GM12891 (cell line): ENCODE measurements at regions not wholly inside any gene's neighbourhood (a gene's known extent, or its start where the extent isn't known, plus 50 kb on each side); places are given as distances from the start of the nearest gene placed in this dataset.

Source experiments
- DNase-seq: peaks from one replicate; pipeline ENCODE4 v3.0.0; 2011; ENCODE audit warnings: low spot score; ENCODE audit not compliant: insufficient read length
- FAIRE-seq: peaks from 2 replicates; lab custom pipeline; 2011; peaks lifted over from hg19 to GRCh38; lab: Jason Lieb, UNC
- PAX5 ChIP-seq: IDR thresholded peaks from 2 replicates; pipeline ENCODE4 v1.6.1; 2011; ENCODE audit warnings: low read length, moderate library complexity, mild to moderate bottlenecking; ENCODE audit not compliant: insufficient read depth, severe bottlenecking
- POLR2A ChIP-seq: IDR thresholded peaks from 2 replicates; pipeline ENCODE4 v1.6.1; 2011; ENCODE audit warnings: low read depth, low read length, control low read depth
- POLR2AphosphoS5 ChIP-seq: IDR thresholded peaks from 2 replicates; pipeline ENCODE4 v1.6.1; 2011; ENCODE audit warnings: low read depth, low read length, control low read depth
- POU2F2 ChIP-seq: IDR thresholded peaks from 2 replicates; pipeline ENCODE4 v1.6.1; 2011; ENCODE audit warnings: low read depth, mild to moderate bottlenecking, control low read depth, low read length, moderate library complexity
- SPI1 ChIP-seq: IDR thresholded peaks from 2 replicates; pipeline ENCODE4 v1.6.1; 2011; ENCODE audit warnings: low read depth, low read length, control low read depth
- TAF1 ChIP-seq: IDR thresholded peaks from 2 replicates; pipeline ENCODE4 v1.6.1; 2011; ENCODE audit warnings: low read depth, low read length, control low read depth

DNA sequence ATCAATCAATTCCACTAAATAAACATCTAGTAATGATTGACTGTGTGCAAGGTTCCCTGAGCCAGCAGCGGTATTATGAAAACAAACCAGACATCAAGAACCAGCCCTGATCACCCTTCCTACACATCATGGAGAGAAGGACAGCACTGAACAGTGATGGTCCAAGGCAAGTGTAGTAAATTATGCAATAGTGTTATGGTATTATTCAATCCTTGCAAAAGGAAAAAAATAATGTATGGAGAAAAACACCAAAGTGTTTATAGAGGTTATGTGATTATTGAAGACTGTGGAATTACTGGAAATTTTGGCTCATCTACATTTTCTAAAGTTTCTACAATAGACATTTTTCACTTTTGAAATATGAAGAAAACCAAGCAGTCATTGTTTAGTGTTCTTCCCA, 105.3 kb downstream of the RCN1 start:
- TF ChIP-seq POLR2A (no peak), SPI1 (no peak), POU2F2 (no peak)
- DNase-seq = no peak
- no peak for FAIRE-seq

DNA sequence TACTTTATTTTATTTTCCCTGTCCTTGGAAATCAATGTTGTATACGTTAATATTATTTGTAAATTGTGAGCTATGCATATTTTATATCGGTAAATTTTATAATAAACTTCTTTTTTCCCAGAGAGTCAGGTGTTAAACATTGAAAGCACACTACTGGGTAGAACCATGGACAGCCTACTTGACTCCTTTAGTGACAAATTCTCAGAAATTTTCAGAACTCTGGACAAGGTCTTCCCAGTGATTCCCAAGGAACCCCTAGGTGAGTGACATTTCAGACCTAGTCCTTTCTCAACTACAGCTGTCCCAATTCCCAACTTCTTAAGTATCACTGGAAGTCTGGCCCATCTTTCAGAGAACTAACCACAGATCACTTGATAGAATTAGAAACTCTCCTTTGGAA, 107.2 kb downstream of the RCN1 start:
- no peak for FAIRE-seq
- DNase-seq = no peak
- TF ChIP-seq TAF1 (no peak), POLR2AphosphoS5 (no peak), POLR2A (no peak), PAX5 (no peak), SPI1 (no peak), POU2F2 (no peak)

DNA sequence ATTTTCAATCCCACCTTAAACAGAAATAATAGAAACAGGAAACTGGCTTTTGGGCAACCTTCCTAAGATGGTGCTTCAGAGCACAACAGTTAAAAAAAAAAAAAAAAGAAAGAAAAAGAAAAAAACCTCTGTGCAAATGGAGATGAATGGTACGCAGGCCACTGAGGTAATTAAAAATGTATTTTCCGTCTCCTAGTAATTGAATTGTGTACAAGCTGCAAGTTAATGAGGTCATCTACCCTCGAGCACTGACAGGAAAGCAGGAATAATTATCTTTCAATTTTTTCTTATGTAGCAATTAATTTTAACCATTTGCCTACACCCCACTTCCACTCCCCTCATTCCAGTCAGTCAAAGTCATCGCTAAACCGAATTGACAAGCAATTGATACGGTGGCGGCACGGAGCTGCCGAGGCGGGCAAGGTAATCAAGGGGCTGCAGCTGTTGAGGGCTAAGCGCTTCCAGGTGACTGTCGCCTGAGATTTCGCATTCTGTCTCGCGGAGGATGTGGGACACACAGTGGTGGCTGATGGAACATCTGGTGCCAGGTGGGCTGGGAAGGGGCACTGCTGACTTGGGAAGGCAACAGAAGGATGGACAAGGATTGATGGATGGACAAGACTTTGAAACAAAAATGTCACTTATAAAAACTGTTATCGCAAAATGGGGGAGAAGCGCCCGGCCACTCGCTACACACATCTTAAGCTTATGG, 109.4 kb downstream of the RCN1 start:
- FAIRE-seq (no peak), DNase-seq (no peak)

DNA sequence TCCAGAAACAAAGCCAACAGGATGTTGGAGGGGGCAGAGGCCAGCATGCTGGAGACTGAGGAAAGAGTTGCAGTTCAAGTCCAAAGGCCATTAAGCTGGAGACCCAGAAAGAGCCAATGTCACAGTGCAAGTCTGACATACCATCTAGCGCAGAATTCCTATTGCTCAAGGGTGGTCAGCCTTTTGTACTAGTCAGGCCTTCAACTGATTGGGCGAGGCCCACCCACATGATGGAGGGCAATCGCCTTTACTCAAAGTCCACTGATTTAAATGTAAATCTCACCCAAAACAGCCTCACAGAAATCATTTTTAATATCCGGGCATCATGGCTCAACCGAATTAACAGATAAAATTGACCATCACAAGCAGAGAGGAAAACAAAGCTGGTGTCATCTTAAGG, 113.9 kb downstream of the RCN1 start:
- DNase-seq = no peak
- no peak for FAIRE-seq
- no peak for TF ChIP-seq POLR2AphosphoS5
- no peak for TF ChIP-seq POLR2A
- TF ChIP-seq POU2F2 = no peak
- no peak for TF ChIP-seq TAF1
- TF ChIP-seq SPI1 = no peak
- TF ChIP-seq PAX5 = no peak

More for the DNA sequence above, 109.4 kb downstream of the RCN1 start:
- TF ChIP-seq POU2F2 (no peak), TAF1 (no peak), POLR2AphosphoS5 (no peak), PAX5 (no peak), POLR2A (no peak), SPI1 (no peak)

DNA sequence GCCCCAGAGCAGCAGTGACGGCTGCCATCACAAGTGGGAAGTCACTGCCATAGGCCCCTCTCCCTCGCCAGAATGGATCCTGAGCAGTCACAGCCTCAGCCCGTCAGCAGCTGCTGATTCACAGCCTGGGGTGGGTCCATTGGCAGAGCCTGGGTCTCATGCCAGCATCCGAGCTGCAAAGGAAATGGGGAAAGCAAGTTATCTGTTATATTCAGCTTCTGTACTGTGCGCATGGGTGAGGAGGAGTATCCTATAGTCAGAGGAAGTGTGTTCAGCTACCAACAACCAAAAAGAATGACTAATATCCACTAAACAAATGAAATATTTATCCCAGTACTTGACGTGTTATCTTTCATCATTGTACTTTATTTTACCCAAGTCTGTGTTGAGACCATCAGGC, 119.7 kb downstream of the RCN1 start:
- DNase-seq (no peak), FAIRE-seq (no peak)
- TF ChIP-seq TAF1 (no peak), SPI1 (no peak), POLR2AphosphoS5 (no peak), POLR2A (no peak), PAX5 (no peak), POU2F2 (no peak)

DNA sequence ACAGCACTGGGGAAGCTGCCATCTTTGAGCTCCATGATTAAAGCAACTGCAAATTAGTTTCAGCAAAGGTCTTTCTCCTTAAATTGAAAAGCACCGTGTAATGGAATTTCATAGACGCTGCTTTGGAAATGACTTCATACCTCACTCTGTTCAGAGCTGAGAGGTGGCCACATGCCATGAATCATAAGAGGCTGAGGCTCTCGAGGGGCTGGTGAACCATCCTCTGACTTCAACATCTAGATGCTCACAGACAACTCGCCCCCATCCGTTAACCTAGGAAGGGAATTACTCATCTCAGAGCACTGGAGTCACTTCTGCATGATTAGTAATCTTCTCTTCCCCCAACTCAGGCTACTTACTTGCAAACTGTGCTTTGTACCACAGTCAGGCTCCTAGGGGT, 122.3 kb downstream of the RCN1 start:
- DNase-seq = no peak
- no peak for FAIRE-seq
- TF ChIP-seq SPI1 (no peak), POLR2A (no peak)

DNA sequence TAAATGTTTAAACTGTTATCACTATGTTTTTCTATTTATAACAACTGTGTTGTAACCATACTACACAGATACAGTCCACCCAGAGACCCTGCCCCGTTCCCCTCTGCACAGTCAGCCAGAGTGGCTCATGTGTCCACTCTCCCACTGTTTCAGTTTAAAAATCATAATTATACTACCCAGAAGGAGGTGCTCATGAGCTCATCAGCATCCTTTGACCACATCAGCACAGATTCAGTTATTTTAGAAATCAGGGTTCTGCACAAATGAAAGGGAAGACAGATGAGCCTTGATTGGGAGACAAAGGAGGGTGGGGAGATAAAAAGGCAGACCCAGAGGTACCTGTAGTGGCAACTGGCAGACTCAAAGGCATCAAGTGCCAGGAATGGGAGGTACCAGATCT, 124.3 kb downstream of the RCN1 start:
- no peak for FAIRE-seq
- TF ChIP-seq POU2F2 = no peak
- TF ChIP-seq POLR2A = no peak
- TF ChIP-seq POLR2AphosphoS5 = no peak
- no peak for TF ChIP-seq TAF1
- no peak for TF ChIP-seq PAX5
- TF ChIP-seq SPI1 = no peak

DNA sequence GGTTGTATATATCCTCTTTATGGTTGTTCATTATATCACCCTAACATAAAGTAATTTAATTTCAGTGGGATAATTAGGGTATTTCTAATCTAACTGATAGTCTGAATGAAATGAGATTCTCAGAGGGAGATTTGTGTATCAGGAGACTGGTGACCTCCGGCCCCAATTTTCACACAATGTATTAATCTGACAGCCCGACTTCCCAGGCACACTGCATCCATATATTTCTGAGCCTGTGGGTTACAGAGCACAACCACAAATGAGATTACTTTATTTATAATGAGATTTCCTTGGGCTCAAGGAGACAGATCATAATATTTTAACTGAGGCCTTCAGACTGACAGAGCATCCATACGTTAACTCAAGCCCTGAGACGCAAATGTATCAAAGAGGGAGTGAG, 125.9 kb downstream of the RCN1 start:
- TF ChIP-seq TAF1 (no peak), PAX5 (no peak), POLR2AphosphoS5 (no peak), POLR2A (no peak), POU2F2 (no peak), SPI1 (no peak)
- DNase-seq (no peak), FAIRE-seq (no peak)

More for the DNA sequence above, 124.3 kb downstream of the RCN1 start:
- DNase-seq = no peak

DNA sequence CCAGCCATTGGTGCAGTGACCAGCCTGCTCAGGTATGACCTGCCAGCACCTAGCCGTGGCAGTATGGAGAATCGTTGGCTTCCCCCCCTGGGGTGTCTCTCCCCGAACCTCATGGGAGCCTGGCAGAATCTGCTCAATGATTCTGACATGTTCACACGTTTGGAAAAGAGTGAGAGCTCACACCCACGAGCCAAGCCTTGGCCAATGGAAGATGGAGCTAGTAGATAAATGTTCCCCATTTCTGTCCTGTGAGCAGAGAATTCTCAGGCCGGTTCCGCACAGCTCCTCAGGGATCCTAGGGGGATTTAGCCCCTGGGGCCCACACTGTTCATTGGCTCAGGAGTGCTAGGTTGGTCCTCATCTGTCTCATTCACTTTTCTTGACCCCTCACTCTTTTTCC, 128.4 kb downstream of the RCN1 start:
- TF ChIP-seq SPI1 (no peak), POU2F2 (no peak), PAX5 (no peak), TAF1 (no peak), POLR2A (no peak), POLR2AphosphoS5 (no peak)
- DNase-seq (no peak), FAIRE-seq (no peak)

DNA sequence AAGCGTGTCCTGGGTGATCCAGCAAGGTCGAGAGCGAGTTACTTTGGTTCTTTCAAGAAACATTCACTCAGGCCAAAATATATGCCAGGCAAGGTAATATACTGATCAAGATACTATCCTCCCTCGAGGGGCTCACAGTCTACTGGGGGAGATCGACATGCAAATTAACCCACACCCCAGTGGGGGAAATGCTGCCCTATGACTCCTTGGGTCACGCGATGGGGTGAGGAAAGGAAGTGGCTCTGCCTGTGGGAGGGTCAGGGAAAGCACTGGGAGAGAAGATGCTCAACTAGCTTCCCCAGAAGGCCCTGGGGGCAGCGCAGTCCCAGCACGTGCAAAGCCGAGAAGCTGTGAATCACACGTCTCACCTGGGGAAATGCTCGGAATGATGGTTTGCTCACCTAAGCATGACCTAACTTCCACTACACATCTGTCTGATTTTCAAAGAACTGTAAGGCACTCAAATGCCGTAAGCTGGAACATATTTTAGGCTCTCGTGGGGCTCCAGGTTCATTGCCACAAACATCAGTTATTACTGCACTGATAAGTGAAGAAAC, 130.7 kb downstream of the RCN1 start:
- TF ChIP-seq SPI1 = no peak
- TF ChIP-seq POLR2AphosphoS5 = no peak
- TF ChIP-seq POU2F2 = no peak
- no peak for TF ChIP-seq POLR2A
- no peak for TF ChIP-seq PAX5
- TF ChIP-seq TAF1 = no peak
- FAIRE-seq (no peak), DNase-seq (no peak)

DNA sequence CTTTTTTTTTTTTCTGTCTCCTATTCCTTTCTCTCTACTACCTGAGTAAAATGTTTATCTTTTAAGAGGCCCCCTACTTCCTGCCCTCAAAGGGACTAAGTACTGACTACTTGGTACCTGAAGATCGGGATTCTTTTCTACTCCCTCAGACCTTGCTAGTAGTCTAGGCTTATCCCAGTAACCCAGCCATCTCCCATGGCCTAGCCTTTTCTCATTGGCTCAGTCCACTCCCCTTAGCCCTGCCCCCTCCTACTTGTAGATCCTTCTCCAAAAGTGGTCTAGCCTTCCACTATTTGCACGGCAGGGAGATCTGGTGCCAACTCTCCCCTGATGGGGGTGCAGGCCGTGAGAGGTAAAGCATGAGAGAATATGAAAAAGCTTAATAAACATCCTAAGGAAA, 133.7 kb downstream of the RCN1 start:
- no peak for DNase-seq
- FAIRE-seq = no peak
- TF ChIP-seq POLR2AphosphoS5 (no peak), SPI1 (no peak), PAX5 (no peak), POLR2A (no peak), POU2F2 (no peak), TAF1 (no peak)
